ENCODE measurements at regions not wholly inside any gene's neighbourhood (a gene's known extent, or its start where the extent isn't known, plus 50 kb on each side); places are given as distances from the start of the nearest gene placed in this dataset.

DNA sequence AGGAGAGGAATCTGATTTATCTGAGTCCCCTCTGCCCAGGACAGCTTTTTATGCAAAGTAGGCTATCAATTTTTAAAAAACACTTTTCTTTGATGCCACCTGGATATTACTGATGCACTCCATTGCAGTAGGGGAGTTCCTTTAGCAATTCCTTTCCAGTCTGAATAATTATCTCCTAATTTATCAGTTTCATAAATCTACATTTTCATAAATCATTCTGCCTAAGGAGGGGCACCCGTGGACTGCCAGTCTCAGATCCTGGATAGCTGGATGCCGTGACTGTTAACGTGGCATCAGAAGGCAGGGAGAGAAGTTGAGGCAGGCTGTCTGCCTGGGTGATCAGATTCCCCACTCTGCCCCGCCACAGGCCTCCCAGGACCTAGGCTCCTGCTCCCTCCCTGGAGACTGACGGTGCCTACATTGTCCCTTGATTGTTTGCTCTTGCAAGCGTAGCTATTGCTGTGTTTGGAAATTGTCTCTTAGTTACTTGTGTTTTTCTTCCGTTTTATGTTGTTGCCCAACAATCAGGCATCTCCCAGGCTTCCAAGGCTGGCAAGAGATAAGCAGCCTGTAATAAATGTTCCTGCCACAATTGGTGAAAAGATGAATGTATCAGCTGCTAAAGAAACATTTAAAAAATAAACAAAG, 75.2 kb downstream of the KATNIP start (continued):
- TF ChIP-seq ZFAT (CRISPR knock-in tag; conservative IDR thresholded peaks at IDR 0.05) (no peak), AGO2 (optimal IDR thresholded peaks at IDR 0.05; ENCODE audit: low read depth, low read length) (no peak), MIXL1 (CRISPR knock-in tag; IDR thresholded peaks at IDR 0.05) (peak; percentile 60; the same call in 1 of the 2 replicates), ZNF230 (CRISPR knock-in tag; IDR thresholded peaks at IDR 0.05) (no peak), HOXA7 (CRISPR knock-in tag; IDR thresholded peaks at IDR 0.05) (no peak), ZNF34 (CRISPR knock-in tag; IDR thresholded peaks at IDR 0.05; ENCODE audit: borderline replicate concordance) (no peak), FOXK1 (CRISPR knock-in tag; IDR thresholded peaks at IDR 0.05; ENCODE audit: borderline replicate concordance, low read depth) (no peak), ZNF709 (CRISPR knock-in tag; IDR thresholded peaks at IDR 0.05) (no peak), TCF7 (IDR thresholded peaks at IDR 0.05; ENCODE audit: low read depth) (no peak), CHCHD3 (CRISPR knock-in tag; IDR thresholded peaks at IDR 0.05) (no peak), ZBTB7A (CRISPR knock-in tag; IDR thresholded peaks at IDR 0.05) (no peak), ZNF12 (CRISPR knock-in tag; IDR thresholded peaks at IDR 0.05) (0 out of 2 replicates have a peak, but pooled peaks have one; percentile 25), GLMP (CRISPR knock-in tag; IDR thresholded peaks at IDR 0.05; ENCODE audit: borderline replicate concordance) (no peak), ZNF773 (CRISPR knock-in tag; IDR thresholded peaks at IDR 0.05; ENCODE audit: borderline replicate concordance) (no peak), ZNF430 (CRISPR knock-in tag; IDR thresholded peaks at IDR 0.05) (no peak), TMF1 (CRISPR knock-in tag; IDR thresholded peaks at IDR 0.05; ENCODE audit: low read depth) (no peak), ZNF512 (CRISPR knock-in tag; IDR thresholded peaks at IDR 0.05) (no peak), ZNF17 (CRISPR knock-in tag; IDR thresholded peaks at IDR 0.05) (no peak), ZNF7 (CRISPR knock-in tag; IDR thresholded peaks at IDR 0.05) (no peak), ZNF724P (CRISPR knock-in tag; IDR thresholded peaks at IDR 0.05; ENCODE audit: borderline replicate concordance) (no peak), CC2D1A (CRISPR knock-in tag; IDR thresholded peaks at IDR 0.05) (no peak), ZNF713 (CRISPR knock-in tag; IDR thresholded peaks at IDR 0.05) (no peak)
- TF ChIP-seq, protein P1, sequence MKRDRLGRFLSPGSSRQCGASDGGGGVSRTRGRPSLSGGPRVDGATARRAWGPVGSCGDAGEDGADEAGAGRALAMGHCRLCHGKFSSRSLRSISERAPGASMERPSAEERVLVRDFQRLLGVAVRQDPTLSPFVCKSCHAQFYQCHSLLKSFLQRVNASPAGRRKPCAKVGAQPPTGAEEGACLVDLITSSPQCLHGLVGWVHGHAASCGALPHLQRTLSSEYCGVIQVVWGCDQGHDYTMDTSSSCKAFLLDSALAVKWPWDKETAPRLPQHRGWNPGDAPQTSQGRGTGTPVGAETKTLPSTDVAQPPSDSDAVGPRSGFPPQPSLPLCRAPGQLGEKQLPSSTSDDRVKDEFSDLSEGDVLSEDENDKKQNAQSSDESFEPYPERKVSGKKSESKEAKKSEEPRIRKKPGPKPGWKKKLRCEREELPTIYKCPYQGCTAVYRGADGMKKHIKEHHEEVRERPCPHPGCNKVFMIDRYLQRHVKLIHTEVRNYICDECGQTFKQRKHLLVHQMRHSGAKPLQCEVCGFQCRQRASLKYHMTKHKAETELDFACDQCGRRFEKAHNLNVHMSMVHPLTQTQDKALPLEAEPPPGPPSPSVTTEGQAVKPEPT (CRISPR knock-in tag; IDR thresholded peaks at IDR 0.05; ENCODE audit: low read depth), result no peak
- TF ChIP-seq, protein P2, sequence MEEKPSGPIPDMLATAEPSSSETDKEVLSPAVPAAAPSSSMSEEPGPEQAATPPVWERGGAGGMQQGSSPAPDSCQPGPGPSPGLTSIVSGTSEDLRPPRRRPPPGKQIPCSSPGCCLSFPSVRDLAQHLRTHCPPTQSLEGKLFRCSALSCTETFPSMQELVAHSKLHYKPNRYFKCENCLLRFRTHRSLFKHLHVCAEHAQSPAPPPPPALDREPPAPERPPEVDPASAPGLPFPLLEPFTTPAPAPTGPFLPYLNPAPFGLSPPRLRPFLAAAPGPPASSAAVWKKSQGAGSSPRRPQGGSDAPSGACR (CRISPR knock-in tag; IDR thresholded peaks at IDR 0.05), result no peak
- TF ChIP-seq, protein P3, sequence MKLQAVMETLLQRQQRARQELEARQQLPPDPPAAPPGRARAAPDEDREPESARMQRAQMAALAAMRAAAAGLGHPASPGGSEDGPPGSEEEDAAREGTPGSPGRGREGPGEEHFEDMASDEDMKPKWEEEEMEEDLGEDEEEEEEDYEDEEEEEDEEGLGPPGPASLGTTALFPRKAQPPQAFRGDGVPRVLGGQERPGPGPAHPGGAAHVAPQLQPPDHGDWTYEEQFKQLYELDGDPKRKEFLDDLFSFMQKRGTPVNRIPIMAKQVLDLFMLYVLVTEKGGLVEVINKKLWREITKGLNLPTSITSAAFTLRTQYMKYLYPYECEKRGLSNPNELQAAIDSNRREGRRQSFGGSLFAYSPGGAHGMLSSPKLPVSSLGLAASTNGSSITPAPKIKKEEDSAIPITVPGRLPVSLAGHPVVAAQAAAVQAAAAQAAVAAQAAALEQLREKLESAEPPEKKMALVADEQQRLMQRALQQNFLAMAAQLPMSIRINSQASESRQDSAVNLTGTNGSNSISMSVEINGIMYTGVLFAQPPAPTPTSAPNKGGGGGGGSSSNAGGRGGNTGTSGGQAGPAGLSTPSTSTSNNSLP (IDR thresholded peaks at IDR 0.05; ENCODE audit: low read depth, low read length), result peak; percentile 93

Data from HepG2 (cell line).